Nephron progenitor cell (in vitro differentiated cells): ENCODE measurements at regions not wholly inside any gene's neighbourhood (a gene's known extent, or its start where the extent isn't known, plus 50 kb on each side); places are given as distances from the start of the nearest gene placed in this dataset.

ENCODE experiments used
- DNase-seq: peaks from one replicate; pipeline ENCODE4 v3.0.0; 2021
- H3K27ac Mint-ChIP-seq: 2 replicates; pipeline ENCODE4 v1.8.0; 2021; ENCODE audit warnings: mild to moderate bottlenecking, moderate library complexity, mixed read lengths
- H3K27me3 Mint-ChIP-seq: 2 replicates; pipeline ENCODE4 v1.8.0; 2021; ENCODE audit warnings: mild to moderate bottlenecking, low read depth, mixed read lengths; ENCODE audit not compliant: poor library complexity
- H3K36me3 Mint-ChIP-seq: 2 replicates; pipeline ENCODE4 v1.8.0; 2021; ENCODE audit warnings: low read depth, mixed read lengths
- H3K4me1 Mint-ChIP-seq: 2 replicates; pipeline ENCODE4 v1.8.0; 2021; ENCODE audit warnings: mixed read lengths
- H3K4me3 Mint-ChIP-seq: 2 replicates; pipeline ENCODE4 v1.8.0; 2021; ENCODE audit warnings: mild to moderate bottlenecking, moderate library complexity, mixed read lengths
- H3K9me3 Mint-ChIP-seq: 2 replicates; pipeline ENCODE4 v1.8.0; 2021; ENCODE audit warnings: mild to moderate bottlenecking, moderate library complexity, mixed read lengths
- CTCF ChIP-seq: fragments of 200-600 bp; sonication (generic); IDR thresholded peaks from 2 replicates; pipeline ENCODE4 v1.5.0; 2021; ENCODE audit warnings: antibody characterized with exemption

GRCh38 chr20:7137395-7138151 lies 370.1 kb downstream of the BMP2 start:
- H3K4me3 Mint-ChIP-seq, result no peak overlapping the region
- peaks cover 4% of the 10 kb centered on the region for H3K9me3 Mint-ChIP-seq
- no peaks in the 10 kb centered on the region for H3K27me3 Mint-ChIP-seq
- no peaks in the 10 kb centered on the region for H3K36me3 Mint-ChIP-seq
- DNase-seq, result no peak
- no peak overlapping the region for H3K27ac Mint-ChIP-seq
- H3K4me1 Mint-ChIP-seq, result no peaks in the 10 kb centered on the region
- no peak for TF ChIP-seq CTCF

- H3K27me3 Mint-ChIP-seq, result no peaks in the 10 kb centered on the region
- no peaks in the 10 kb centered on the region for H3K36me3 Mint-ChIP-seq
- no peak for TF ChIP-seq CTCF
- H3K27ac Mint-ChIP-seq, result no peak overlapping the region
- H3K9me3 Mint-ChIP-seq, result peaks cover 4% of the 10 kb centered on the region
- H3K4me3 Mint-ChIP-seq, result no peak overlapping the region
- DNase-seq, result no peak
- peaks cover 24% of the 10 kb centered on the region for H3K4me1 Mint-ChIP-seq
These were observed 377.0 kb downstream of the BMP2 start for GRCh38 chr20:7144464-7144863.

DNA sequence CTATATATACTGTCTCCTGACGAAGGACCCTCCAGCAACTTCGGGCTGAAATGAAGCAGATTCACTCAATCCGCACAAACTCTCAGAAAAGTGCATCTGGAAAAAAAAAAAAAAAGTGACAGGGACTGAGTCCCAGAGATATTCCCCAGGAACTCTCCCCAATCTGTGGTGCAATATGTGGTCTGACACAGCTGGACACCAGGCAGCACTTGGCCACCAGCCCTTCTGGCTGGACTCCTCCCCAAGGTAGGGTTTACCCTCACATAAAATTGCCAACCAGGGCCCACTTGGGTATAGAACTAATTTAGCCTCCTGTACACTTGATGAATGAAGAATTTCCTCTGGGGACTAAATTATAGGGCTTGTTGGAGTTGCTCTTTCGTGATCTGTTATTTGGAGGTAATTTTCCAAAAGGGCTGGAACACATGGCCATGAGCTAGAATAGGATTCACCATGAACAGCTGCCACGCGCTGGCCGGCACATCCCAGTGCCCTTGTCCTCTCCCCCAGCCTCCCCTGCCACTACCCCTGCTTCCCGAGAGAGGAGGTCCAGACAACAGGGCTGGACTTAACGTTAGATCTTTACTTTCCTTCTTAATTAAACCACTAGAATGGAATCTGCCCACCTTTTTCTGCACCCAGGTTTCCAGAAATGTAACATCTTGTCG lies 379.2 kb downstream of the BMP2 start:
- H3K4me1 Mint-ChIP-seq, result peaks cover 24% of the 10 kb centered on the region

GRCh38 chr20:7147220-7147601 lies 379.7 kb downstream of the BMP2 start:
- H3K36me3 Mint-ChIP-seq, result no peaks in the 10 kb centered on the region
- peaks cover 24% of the 10 kb centered on the region for H3K4me1 Mint-ChIP-seq
- no peaks in the 10 kb centered on the region for H3K27me3 Mint-ChIP-seq
- no peak for TF ChIP-seq CTCF
- no peak for DNase-seq
- H3K9me3 Mint-ChIP-seq, result no peaks in the 10 kb centered on the region
- peak overlapping the region; percentile 93 for H3K27ac Mint-ChIP-seq
- no peak overlapping the region for H3K4me3 Mint-ChIP-seq

More for the DNA sequence above, 379.2 kb downstream of the BMP2 start:
- Mint-ChIP-seq H3K4me3 (no peak overlapping the region), H3K36me3 (no peaks in the 10 kb centered on the region), H3K27me3 (no peaks in the 10 kb centered on the region), H3K9me3 (no peaks in the 10 kb centered on the region), H3K27ac (peak overlapping the region; percentile 93)
- DNase-seq, result no peak
- TF ChIP-seq CTCF, result no peak

DNA sequence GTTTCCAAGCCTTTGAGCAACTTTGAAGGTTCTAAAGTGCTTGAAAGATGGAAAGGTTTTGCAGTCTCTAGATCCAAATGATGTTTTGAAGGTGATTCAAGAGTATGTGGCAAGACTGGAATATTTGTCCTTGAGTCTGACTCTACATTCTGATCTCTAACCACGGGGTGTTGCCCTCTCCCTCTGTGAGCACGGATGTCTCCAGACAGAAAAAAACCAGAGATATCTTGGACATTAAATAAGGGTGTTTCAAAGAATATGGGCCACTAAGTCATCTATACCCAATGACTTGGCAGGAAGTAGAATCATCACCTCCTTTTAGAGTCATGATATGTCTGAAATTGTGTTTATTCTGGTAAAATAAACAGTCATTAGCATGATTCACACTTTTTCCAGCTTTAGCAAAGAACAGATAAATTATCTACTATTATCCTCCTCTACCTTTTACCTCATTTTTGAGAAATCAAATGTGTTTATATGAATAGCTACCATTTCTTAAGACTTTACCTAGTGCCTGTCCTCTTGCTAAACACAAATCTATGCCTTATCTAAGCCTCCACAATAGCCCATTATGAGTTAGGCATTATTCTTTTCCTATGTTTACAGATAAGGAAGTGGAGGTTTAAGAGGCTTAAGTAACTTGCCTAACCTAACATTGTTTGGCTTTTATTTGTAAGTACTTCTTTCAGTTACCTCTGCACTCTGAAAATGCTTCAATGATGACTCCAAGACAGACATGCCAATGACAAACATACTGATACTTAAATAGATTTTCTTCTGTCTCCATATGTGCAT lies 384.4 kb downstream of the BMP2 start:
- no peak for TF ChIP-seq CTCF
- no peaks in the 10 kb centered on the region for H3K9me3 Mint-ChIP-seq
- no peak for DNase-seq
- no peak overlapping the region for H3K4me3 Mint-ChIP-seq
- H3K27me3 Mint-ChIP-seq, result no peaks in the 10 kb centered on the region
- H3K36me3 Mint-ChIP-seq, result no peaks in the 10 kb centered on the region
- peaks cover 11% of the 10 kb centered on the region for H3K4me1 Mint-ChIP-seq
- H3K27ac Mint-ChIP-seq, result no peak overlapping the region
